ENCODE measurements at regions not wholly inside any gene's neighbourhood (a gene's known extent, or its start where the extent isn't known, plus 50 kb on each side); places are given as distances from the start of the nearest gene placed in this dataset.

DNA sequence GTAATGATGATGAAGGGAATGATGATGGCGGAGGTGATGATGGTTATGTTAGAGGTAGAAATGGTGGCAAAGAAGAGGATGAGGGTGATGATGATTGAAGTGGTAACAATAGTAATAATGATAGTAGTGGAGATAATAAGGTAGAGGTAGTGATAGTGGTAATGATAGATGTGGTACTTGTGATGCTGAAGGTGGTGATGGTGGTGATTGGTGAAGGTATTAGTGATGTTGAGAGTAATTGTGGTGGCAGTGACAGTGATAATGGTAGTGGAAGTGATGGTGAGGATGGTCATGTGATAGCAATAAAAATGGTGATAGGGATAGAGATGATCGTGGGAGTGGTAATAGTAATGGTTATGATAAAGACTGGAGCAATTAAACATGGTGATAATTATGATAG, 108.8 kb downstream of the EFNB1 start:
- TF ChIP-seq ZFX (IDR thresholded peaks at IDR 0.05; ENCODE audit: borderline replicate concordance) (no peak), CTCF (IDR thresholded peaks at IDR 0.05) (no peak)
- H3K27ac ChIP-seq, result no peak overlapping the region

- no peak for TF ChIP-seq ZFX (IDR thresholded peaks at IDR 0.05; ENCODE audit: borderline replicate concordance)
- TF ChIP-seq CTCF (IDR thresholded peaks at IDR 0.05), result no peak
- H3K27ac ChIP-seq, result no peak overlapping the region
Measured at GRCh38 chrX:68936608-68937007, 107.8 kb downstream of the EFNB1 start.

- TF ChIP-seq ZFX (IDR thresholded peaks at IDR 0.05; ENCODE audit: borderline replicate concordance) (no peak), CTCF (IDR thresholded peaks at IDR 0.05) (no peak)
- no peak overlapping the region for H3K27ac ChIP-seq
Measured at GRCh38 chrX:68936126-68936525, 107.3 kb downstream of the EFNB1 start.

DNA sequence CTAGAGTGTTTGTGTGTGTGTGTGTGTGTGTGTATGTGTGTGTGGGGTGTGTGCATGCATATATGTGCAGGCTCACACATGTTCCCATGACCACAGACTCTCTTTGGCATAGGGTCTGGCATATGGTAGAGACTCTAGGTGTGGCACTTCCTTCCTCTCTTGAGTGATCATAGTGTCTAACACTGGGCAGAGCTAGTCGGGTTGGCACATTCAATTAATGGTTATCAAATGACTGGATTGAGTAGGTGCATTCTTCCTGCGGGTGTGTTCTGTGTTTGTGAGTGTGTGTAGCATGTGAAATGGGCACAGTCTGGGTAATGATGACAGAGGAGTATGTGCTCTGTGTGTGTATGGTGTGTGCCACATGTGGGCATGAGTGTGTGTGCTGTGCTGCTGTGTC, 106.5 kb downstream of the EFNB1 start:
- TF ChIP-seq ZFX (IDR thresholded peaks at IDR 0.05; ENCODE audit: borderline replicate concordance) (no peak), CTCF (IDR thresholded peaks at IDR 0.05) (no peak)
- no peak overlapping the region for H3K27ac ChIP-seq

- TF ChIP-seq ZFX (IDR thresholded peaks at IDR 0.05; ENCODE audit: borderline replicate concordance) (no peak), CTCF (IDR thresholded peaks at IDR 0.05) (no peak)
- no peak overlapping the region for H3K27ac ChIP-seq
Measured at GRCh38 chrX:68934922-68935321, 106.1 kb downstream of the EFNB1 start.

DNA sequence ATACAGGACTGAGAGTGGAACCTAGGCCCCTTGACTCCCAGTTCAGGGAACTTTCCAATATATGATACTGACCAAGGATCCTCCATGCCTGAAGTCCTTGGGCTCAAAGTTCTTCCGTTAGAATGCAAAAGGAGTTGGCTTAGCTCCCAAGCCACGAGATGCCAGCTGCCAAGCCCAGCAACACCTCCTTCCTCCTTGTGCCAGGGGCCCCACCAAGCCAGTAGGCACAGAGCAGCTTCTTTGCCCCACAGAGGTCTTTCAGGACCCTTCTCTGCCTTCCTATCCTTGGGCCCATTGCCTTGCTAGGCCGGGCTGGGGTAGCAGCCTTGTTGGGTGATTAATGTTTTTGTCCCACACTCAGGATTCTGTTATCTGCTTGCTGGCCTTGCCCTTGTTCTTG, 105.6 kb downstream of the EFNB1 start:
- no peak for TF ChIP-seq ZFX (IDR thresholded peaks at IDR 0.05; ENCODE audit: borderline replicate concordance)
- no peak for TF ChIP-seq CTCF (IDR thresholded peaks at IDR 0.05)
- H3K27ac ChIP-seq, result no peak overlapping the region

DNA sequence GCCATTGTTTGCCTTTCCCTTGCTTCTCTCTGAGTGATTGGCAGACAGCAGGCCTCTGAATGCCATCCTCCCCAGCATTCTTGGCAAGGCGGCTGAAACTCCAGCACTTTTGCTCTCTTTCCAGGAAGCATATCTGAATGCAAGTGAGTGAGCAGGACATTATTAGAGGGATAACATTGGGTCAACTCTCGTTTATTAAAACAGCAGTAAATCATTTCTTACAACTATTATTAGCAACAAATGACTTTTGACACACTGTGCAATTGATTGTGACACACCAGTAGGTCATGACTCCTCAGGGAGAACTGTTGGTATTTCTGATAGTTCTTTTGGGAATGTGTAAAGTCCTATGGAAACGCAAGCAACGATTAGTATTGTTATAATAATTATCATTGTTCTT, 103.8 kb downstream of the EFNB1 start:
- TF ChIP-seq ZFX (IDR thresholded peaks at IDR 0.05; ENCODE audit: borderline replicate concordance) (no peak), CTCF (IDR thresholded peaks at IDR 0.05) (no peak)
- H3K27ac ChIP-seq, result no peak overlapping the region
